ENCODE measurements at regions not wholly inside any gene's neighbourhood (a gene's known extent, or its start where the extent isn't known, plus 50 kb on each side); places are given as distances from the start of the nearest gene placed in this dataset.

DNA sequence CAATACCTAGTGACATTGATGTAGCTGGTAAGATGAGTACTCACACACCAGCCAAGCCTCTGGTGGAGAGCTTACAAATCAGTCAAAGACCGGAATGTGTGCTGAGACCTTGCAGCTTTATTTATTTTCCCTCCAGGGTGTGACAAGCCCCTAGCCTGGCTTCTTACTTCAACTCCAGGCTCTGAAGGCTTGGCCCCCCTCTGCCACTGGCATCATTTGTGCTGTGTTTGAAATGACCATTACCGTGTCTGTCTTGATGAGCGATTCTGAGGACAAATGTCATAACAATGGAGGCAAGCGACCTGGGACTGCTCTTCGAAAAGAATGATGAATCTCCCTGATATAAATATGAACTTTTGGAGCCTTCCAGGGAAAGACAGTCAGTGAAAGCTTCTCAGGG lies 749.9 kb upstream of the HS6ST1 start:
- H3K27ac ChIP-seq (ENCODE audit: control insufficient read depth, insufficient read depth, low read length) = no peak overlapping the region
- no peak overlapping the region for H2AFZ ChIP-seq (ENCODE audit: control insufficient read depth, low read length)
- H3K4me2 ChIP-seq (ENCODE audit: control insufficient read depth, extremely low read depth, insufficient read depth, low read depth, low read length) = no peak overlapping the region
- no peaks in the 10 kb centered on the region for H3K4me1 ChIP-seq (ENCODE audit: control insufficient read depth, extremely low read depth, insufficient read depth, low read length)
- FAIRE-seq = no peak
- H3K9ac ChIP-seq (ENCODE audit: control insufficient read depth, extremely low read depth, insufficient read depth, low read length) = no peak overlapping the region
- DNase-seq (ENCODE audit: low read depth, low spot score) = no peak
- H3K36me3 ChIP-seq (ENCODE audit: control insufficient read depth in 2 of 2, extremely low read depth in 1 of 2, insufficient read depth in 2 of 2, low read length in 2 of 2) = no peaks in the 10 kb centered on the region
- H4K20me1 ChIP-seq (ENCODE audit: control insufficient read depth, extremely low read depth, insufficient read depth, low read length) = no peaks in the 10 kb centered on the region
- H3K9me1 ChIP-seq (ENCODE audit: control insufficient read depth, extremely low read depth, insufficient read depth, low read length) = no peaks in the 10 kb centered on the region
- H3K9me3 ChIP-seq (ENCODE audit: control insufficient read depth, low read depth, low read length) = no peaks in the 10 kb centered on the region
- dilution Hi-C loops (cut with MboI; ENCODE audit: extremely low pct_ligation_motif_present, low sequenced_read_pairs) = no loop called here
- H3K27me3 ChIP-seq (ENCODE audit: control insufficient read depth, extremely low read depth, insufficient read depth, low read length) = no peaks in the 10 kb centered on the region
- no peaks in the 10 kb centered on the region for H3K79me2 ChIP-seq (ENCODE audit: control insufficient read depth, insufficient read depth, low read length)
- no peak overlapping the region for H3K4me3 ChIP-seq (ENCODE audit: control insufficient read depth in 2 of 3, extremely low read depth in 1 of 3, insufficient read depth in 2 of 3, low read depth in 1 of 3, low read length in 3 of 3)
- TF ChIP-seq, protein P1, sequence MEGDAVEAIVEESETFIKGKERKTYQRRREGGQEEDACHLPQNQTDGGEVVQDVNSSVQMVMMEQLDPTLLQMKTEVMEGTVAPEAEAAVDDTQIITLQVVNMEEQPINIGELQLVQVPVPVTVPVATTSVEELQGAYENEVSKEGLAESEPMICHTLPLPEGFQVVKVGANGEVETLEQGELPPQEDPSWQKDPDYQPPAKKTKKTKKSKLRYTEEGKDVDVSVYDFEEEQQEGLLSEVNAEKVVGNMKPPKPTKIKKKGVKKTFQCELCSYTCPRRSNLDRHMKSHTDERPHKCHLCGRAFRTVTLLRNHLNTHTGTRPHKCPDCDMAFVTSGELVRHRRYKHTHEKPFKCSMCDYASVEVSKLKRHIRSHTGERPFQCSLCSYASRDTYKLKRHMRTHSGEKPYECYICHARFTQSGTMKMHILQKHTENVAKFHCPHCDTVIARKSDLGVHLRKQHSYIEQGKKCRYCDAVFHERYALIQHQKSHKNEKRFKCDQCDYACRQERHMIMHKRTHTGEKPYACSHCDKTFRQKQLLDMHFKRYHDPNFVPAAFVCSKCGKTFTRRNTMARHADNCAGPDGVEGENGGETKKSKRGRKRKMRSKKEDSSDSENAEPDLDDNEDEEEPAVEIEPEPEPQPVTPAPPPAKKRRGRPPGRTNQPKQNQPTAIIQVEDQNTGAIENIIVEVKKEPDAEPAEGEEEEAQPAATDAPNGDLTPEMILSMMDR (optimal IDR thresholded peaks at IDR 0.05 in 1 of 3, IDR thresholded peaks at IDR 0.05 in 1 of 3, conservative IDR thresholded peaks at IDR 0.05 in 1 of 3; ENCODE audit: extremely low read depth in 1 of 3, insufficient read depth in 2 of 3, low read length in 3 of 3) = no peak
- no peak for TF ChIP-seq EZH2 (IDR thresholded peaks at IDR 0.05; ENCODE audit: low read length)

GRCh38 chr2:129069875-129070594 lies 751.4 kb upstream of the HS6ST1 start:
- FAIRE-seq = no peak
- Histone ChIP-seq H3K4me2 (ENCODE audit: control insufficient read depth, extremely low read depth, insufficient read depth, low read depth, low read length) (no peak overlapping the region), H3K27me3 (ENCODE audit: control insufficient read depth, extremely low read depth, insufficient read depth, low read length) (no peaks in the 10 kb centered on the region), H2AFZ (ENCODE audit: control insufficient read depth, low read length) (no peak overlapping the region), H3K9me3 (ENCODE audit: control insufficient read depth, low read depth, low read length) (no peaks in the 10 kb centered on the region), H3K79me2 (ENCODE audit: control insufficient read depth, insufficient read depth, low read length) (no peaks in the 10 kb centered on the region), H4K20me1 (ENCODE audit: control insufficient read depth, extremely low read depth, insufficient read depth, low read length) (no peaks in the 10 kb centered on the region), H3K27ac (ENCODE audit: control insufficient read depth, insufficient read depth, low read length) (no peak overlapping the region), H3K4me1 (ENCODE audit: control insufficient read depth, extremely low read depth, insufficient read depth, low read length) (peaks cover 11% of the 10 kb centered on the region), H3K9ac (ENCODE audit: control insufficient read depth, extremely low read depth, insufficient read depth, low read length) (no peak overlapping the region), H3K36me3 (ENCODE audit: control insufficient read depth in 2 of 2, extremely low read depth in 1 of 2, insufficient read depth in 2 of 2, low read length in 2 of 2) (no peaks in the 10 kb centered on the region), H3K4me3 (ENCODE audit: control insufficient read depth in 2 of 3, extremely low read depth in 1 of 3, insufficient read depth in 2 of 3, low read depth in 1 of 3, low read length in 3 of 3) (no peak overlapping the region), H3K9me1 (ENCODE audit: control insufficient read depth, extremely low read depth, insufficient read depth, low read length) (no peaks in the 10 kb centered on the region)
- DNase-seq (ENCODE audit: low read depth, low spot score) = no peak
- dilution Hi-C loops (cut with MboI; ENCODE audit: extremely low pct_ligation_motif_present, low sequenced_read_pairs) = no loop called here
- no peak for TF ChIP-seq EZH2 (IDR thresholded peaks at IDR 0.05; ENCODE audit: low read length)
- TF ChIP-seq, protein P1 (optimal IDR thresholded peaks at IDR 0.05 in 1 of 3, IDR thresholded peaks at IDR 0.05 in 1 of 3, conservative IDR thresholded peaks at IDR 0.05 in 1 of 3; ENCODE audit: extremely low read depth in 1 of 3, insufficient read depth in 2 of 3, low read length in 3 of 3) = no peak
